Trophoblast cell (in vitro differentiated cells and primary cell): ENCODE measurements at regions not wholly inside any gene's neighbourhood (a gene's known extent, or its start where the extent isn't known, plus 50 kb on each side); places are given as distances from the start of the nearest gene placed in this dataset.

Experiments
- DNase-seq, 2 donors: peaks; one replicate each; pipeline ENCODE4 v3.0.0-alpha.2; 2016
- H2AFZ ChIP-seq: 2 replicates; pipeline ENCODE4 v1.6.1; 2013; ENCODE audit warnings: low read length, moderate library complexity, mild to moderate bottlenecking; ENCODE audit not compliant: insufficient read depth, poor library complexity
- H2AK5ac ChIP-seq: 2 replicates; pipeline ENCODE4 v1.6.1; 2013; ENCODE audit warnings: mild to moderate bottlenecking, low read length
- H2BK120ac ChIP-seq: 2 replicates; pipeline ENCODE4 v1.6.1; 2013; ENCODE audit warnings: low read length, mild to moderate bottlenecking, moderate library complexity; ENCODE audit not compliant: insufficient read depth, poor library complexity
- H2BK12ac ChIP-seq: 2 replicates; pipeline ENCODE4 v1.6.1; 2013; ENCODE audit warnings: mild to moderate bottlenecking, low read length, moderate library complexity
- H2BK5ac ChIP-seq: 2 replicates; pipeline ENCODE4 v1.6.1; 2013; ENCODE audit warnings: low read length, low read depth, moderate library complexity, mild to moderate bottlenecking; ENCODE audit not compliant: poor library complexity
- H3K14ac ChIP-seq: 2 replicates; pipeline ENCODE4 v1.6.1; 2013; ENCODE audit warnings: mild to moderate bottlenecking, low read length
- H3K18ac ChIP-seq: 2 replicates; pipeline ENCODE4 v1.6.1; 2013; ENCODE audit warnings: mild to moderate bottlenecking, low read length
- H3K23ac ChIP-seq: 2 replicates; pipeline ENCODE4 v1.6.1; 2013; ENCODE audit warnings: low read length
- H3K27ac ChIP-seq: 2 replicates; pipeline ENCODE4 v1.5.1; 2013; ENCODE audit warnings: low read depth, mild to moderate bottlenecking, inconsistent platforms, low read length, moderate library complexity
- H3K27me3 ChIP-seq: 2 replicates; pipeline ENCODE4 v1.6.1; 2013; ENCODE audit warnings: inconsistent platforms, mild to moderate bottlenecking, low read length, moderate library complexity; ENCODE audit not compliant: insufficient read depth
- H3K36me3 ChIP-seq, 2 experiments: 1 replicate in 1 of 2; 2 replicates in 1 of 2; pipeline ENCODE4 v1.6.1; 2013; ENCODE audit warnings: low read length in 2 of 2, mild to moderate bottlenecking in 2 of 2, moderate library complexity in 1 of 2; ENCODE audit not compliant: insufficient read depth in 2 of 2, control insufficient read depth in 1 of 2
- H3K4ac ChIP-seq: 2 replicates; pipeline ENCODE4 v1.6.1; 2013; ENCODE audit warnings: low read depth, mild to moderate bottlenecking, low read length, moderate library complexity
- H3K4me1 ChIP-seq, 2 experiments: 1 replicate in 1 of 2; 2 replicates in 1 of 2; pipeline ENCODE4 v1.6.1; 2013; ENCODE audit warnings: low read length in 2 of 2, mild to moderate bottlenecking in 2 of 2, moderate library complexity in 1 of 2; ENCODE audit not compliant: insufficient read depth in 2 of 2, control insufficient read depth in 1 of 2
- H3K4me2 ChIP-seq: 2 replicates; pipeline ENCODE4 v1.6.1; 2013; ENCODE audit warnings: inconsistent platforms, mild to moderate bottlenecking, low read length, moderate library complexity
- H3K4me3 ChIP-seq: 2 replicates; pipeline ENCODE4 v1.5.1; 2013; ENCODE audit warnings: mild to moderate bottlenecking, low read depth, low read length, inconsistent platforms
- H3K79me1 ChIP-seq: one replicate; pipeline ENCODE4 v1.6.1; 2013; ENCODE audit warnings: low read length
- H3K79me2 ChIP-seq: 2 replicates; pipeline ENCODE4 v1.6.1; 2013; ENCODE audit warnings: low read length, mild to moderate bottlenecking; ENCODE audit not compliant: control insufficient read depth, insufficient read depth, poor library complexity
- H3K9ac ChIP-seq: 2 replicates; pipeline ENCODE4 v1.6.1; 2013; ENCODE audit warnings: mild to moderate bottlenecking, low read length
- H3K9me3 ChIP-seq: 2 replicates; pipeline ENCODE4 v1.6.1; 2013; ENCODE audit warnings: low read depth, mild to moderate bottlenecking, control low read depth, inconsistent platforms, low read length; ENCODE audit not compliant: insufficient read depth
- H4K12ac ChIP-seq: 2 replicates; pipeline ENCODE4 v1.6.1; 2013; ENCODE audit warnings: low read depth, mild to moderate bottlenecking, low read length, moderate library complexity
- H4K8ac ChIP-seq: 2 replicates; pipeline ENCODE4 v1.6.1; 2013; ENCODE audit warnings: low read depth, mild to moderate bottlenecking, low read length, moderate library complexity
- H4K91ac ChIP-seq: one replicate; pipeline ENCODE4 v1.6.1; 2013; ENCODE audit warnings: low read depth, mild to moderate bottlenecking, low read length, moderate library complexity
- WGBS: extraction: QIAGEN DNeasy Blood & Tissue Kit; methylation state at CpG from one replicate; pipeline ENCODE4 v1.1.7; 2013; ENCODE audit warnings: missing lambda C conversion rate; ENCODE audit not compliant: insufficient read length, insufficient coverage; ENCODE audit errors: extremely low coverage; 5-methylcytosine and 5-hydroxymethylcytosine counted together

- H3K9me3 ChIP-seq: no peaks in the 10 kb centered on the region
- H3K18ac ChIP-seq: no peak overlapping the region
These were observed 327.1 kb upstream of the NUDT12 start for GRCh38 chr5:103889500-103890209.

GRCh38 chr5:103886826-103887225 lies 324.2 kb upstream of the NUDT12 start:
- Histone ChIP-seq H4K8ac (no peak overlapping the region), H2BK5ac (no peak overlapping the region), H3K23ac (no peak overlapping the region), H3K9ac (no peak overlapping the region), H3K27ac (no peak overlapping the region), H2BK12ac (no peak overlapping the region), H4K12ac (no peak overlapping the region), H4K91ac (no peak overlapping the region), H2AK5ac (no peak overlapping the region), H3K79me1 (no peaks in the 10 kb centered on the region), H2BK120ac (no peak overlapping the region), H3K9me3 (no peaks in the 10 kb centered on the region), H3K36me3 (no peaks in the 10 kb centered on the region), H3K18ac (no peak overlapping the region), H3K4ac (no peak overlapping the region), H3K4me2 (no peak overlapping the region), H2AFZ (no peak overlapping the region), H3K14ac (no peak overlapping the region), H3K27me3 (no peaks in the 10 kb centered on the region), H3K4me3 (no peak overlapping the region), H3K4me1 (no peaks in the 10 kb centered on the region), H3K79me2 (no peaks in the 10 kb centered on the region)
- WGBS: no CpG with 5 or more reads among the region's 3 CpGs
- DNase-seq: no peak

More at GRCh38 chr5:103889500-103890209, 327.1 kb upstream of the NUDT12 start:
- DNase-seq: no peak
- no peak overlapping the region for H4K8ac ChIP-seq
- no peak overlapping the region for H2AFZ ChIP-seq
- no peak overlapping the region for H2AK5ac ChIP-seq
- H3K27me3 ChIP-seq: no peaks in the 10 kb centered on the region
- H4K91ac ChIP-seq: no peak overlapping the region
- WGBS: no CpG with 5 or more reads among the region's 2 CpGs
- H3K36me3 ChIP-seq: no peaks in the 10 kb centered on the region
- H3K4ac ChIP-seq: no peak overlapping the region
- H3K4me3 ChIP-seq: no peak overlapping the region
- H2BK120ac ChIP-seq: no peak overlapping the region
- no peak overlapping the region for H4K12ac ChIP-seq
- H3K27ac ChIP-seq: no peak overlapping the region
- H3K4me1 ChIP-seq: no peaks in the 10 kb centered on the region
- no peaks in the 10 kb centered on the region for H3K79me2 ChIP-seq
- no peak overlapping the region for H2BK5ac ChIP-seq
- no peak overlapping the region for H3K4me2 ChIP-seq
- H3K79me1 ChIP-seq: no peaks in the 10 kb centered on the region
- H3K9ac ChIP-seq: no peak overlapping the region
- H3K14ac ChIP-seq: no peak overlapping the region
- no peak overlapping the region for H2BK12ac ChIP-seq
- H3K23ac ChIP-seq: no peak overlapping the region

GRCh38 chr5:103883143-103883542 lies 320.6 kb upstream of the NUDT12 start:
- no peak overlapping the region for H3K4me2 ChIP-seq
- no peak overlapping the region for H4K8ac ChIP-seq
- no peak overlapping the region for H3K4me3 ChIP-seq
- no peak overlapping the region for H3K18ac ChIP-seq
- no peaks in the 10 kb centered on the region for H3K79me1 ChIP-seq
- H3K4ac ChIP-seq: no peak overlapping the region
- no peak overlapping the region for H2AK5ac ChIP-seq
- H2AFZ ChIP-seq: no peak overlapping the region
- no peaks in the 10 kb centered on the region for H3K79me2 ChIP-seq
- H2BK12ac ChIP-seq: no peak overlapping the region
- H3K23ac ChIP-seq: no peak overlapping the region
- H4K12ac ChIP-seq: no peak overlapping the region
- H4K91ac ChIP-seq: no peak overlapping the region
- no peak overlapping the region for H2BK5ac ChIP-seq
- no CpG with 5 or more reads among the region's 1 CpG for WGBS
- H3K9me3 ChIP-seq: no peaks in the 10 kb centered on the region
- H2BK120ac ChIP-seq: no peak overlapping the region
- no peaks in the 10 kb centered on the region for H3K36me3 ChIP-seq
- H3K27ac ChIP-seq: no peak overlapping the region
- no peak overlapping the region for H3K9ac ChIP-seq
- no peak for DNase-seq
- H3K14ac ChIP-seq: no peak overlapping the region
- H3K4me1 ChIP-seq: no peaks in the 10 kb centered on the region
- H3K27me3 ChIP-seq: no peaks in the 10 kb centered on the region

- Histone ChIP-seq H4K12ac (no peak overlapping the region), H3K36me3 (no peaks in the 10 kb centered on the region), H2BK120ac (no peak overlapping the region), H2BK12ac (no peak overlapping the region), H3K9ac (no peak overlapping the region), H3K4me3 (no peak overlapping the region), H3K4me1 (no peaks in the 10 kb centered on the region), H4K91ac (no peak overlapping the region), H4K8ac (no peak overlapping the region), H3K27me3 (no peaks in the 10 kb centered on the region), H2AK5ac (no peak overlapping the region), H3K23ac (no peak overlapping the region), H2AFZ (no peak overlapping the region), H2BK5ac (no peak overlapping the region), H3K4me2 (no peak overlapping the region), H3K14ac (no peak overlapping the region), H3K9me3 (peaks cover 2% of the 10 kb centered on the region), H3K18ac (no peak overlapping the region), H3K4ac (no peak overlapping the region), H3K27ac (no peak overlapping the region), H3K79me1 (no peaks in the 10 kb centered on the region), H3K79me2 (no peaks in the 10 kb centered on the region)
- no peak for DNase-seq
- no CpG with 5 or more reads among the region's 1 CpG for WGBS
These were observed 319.0 kb upstream of the NUDT12 start for GRCh38 chr5:103881560-103881959.
